GM10266 (cell line): ENCODE measurements at regions not wholly inside any gene's neighbourhood (a gene's known extent, or its start where the extent isn't known, plus 50 kb on each side); places are given as distances from the start of the nearest gene placed in this dataset.

Experiments
- DNase-seq: peaks from one replicate; pipeline ENCODE4 v3.0.0; 2012; ENCODE audit errors: extremely low spot score
- TF ChIP-seq, protein P1 (sequence below): IDR thresholded peaks from 2 replicates; pipeline ENCODE4 v1.5.1; 2012; ENCODE audit warnings: mild to moderate bottlenecking, low read depth; ENCODE audit not compliant: control insufficient read depth, insufficient read depth; ENCODE audit errors: missing control alignments

GRCh38 chr13:81396192-81396591, 1055.3 kb upstream of the SPRY2 start:
- DNase-seq: no peak
- TF ChIP-seq, protein P1, sequence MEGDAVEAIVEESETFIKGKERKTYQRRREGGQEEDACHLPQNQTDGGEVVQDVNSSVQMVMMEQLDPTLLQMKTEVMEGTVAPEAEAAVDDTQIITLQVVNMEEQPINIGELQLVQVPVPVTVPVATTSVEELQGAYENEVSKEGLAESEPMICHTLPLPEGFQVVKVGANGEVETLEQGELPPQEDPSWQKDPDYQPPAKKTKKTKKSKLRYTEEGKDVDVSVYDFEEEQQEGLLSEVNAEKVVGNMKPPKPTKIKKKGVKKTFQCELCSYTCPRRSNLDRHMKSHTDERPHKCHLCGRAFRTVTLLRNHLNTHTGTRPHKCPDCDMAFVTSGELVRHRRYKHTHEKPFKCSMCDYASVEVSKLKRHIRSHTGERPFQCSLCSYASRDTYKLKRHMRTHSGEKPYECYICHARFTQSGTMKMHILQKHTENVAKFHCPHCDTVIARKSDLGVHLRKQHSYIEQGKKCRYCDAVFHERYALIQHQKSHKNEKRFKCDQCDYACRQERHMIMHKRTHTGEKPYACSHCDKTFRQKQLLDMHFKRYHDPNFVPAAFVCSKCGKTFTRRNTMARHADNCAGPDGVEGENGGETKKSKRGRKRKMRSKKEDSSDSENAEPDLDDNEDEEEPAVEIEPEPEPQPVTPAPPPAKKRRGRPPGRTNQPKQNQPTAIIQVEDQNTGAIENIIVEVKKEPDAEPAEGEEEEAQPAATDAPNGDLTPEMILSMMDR: no peak

GRCh38 chr13:81395368-81395767, 1054.4 kb upstream of the SPRY2 start:
- no peak for DNase-seq
- TF ChIP-seq, protein P1: no peak

DNA sequence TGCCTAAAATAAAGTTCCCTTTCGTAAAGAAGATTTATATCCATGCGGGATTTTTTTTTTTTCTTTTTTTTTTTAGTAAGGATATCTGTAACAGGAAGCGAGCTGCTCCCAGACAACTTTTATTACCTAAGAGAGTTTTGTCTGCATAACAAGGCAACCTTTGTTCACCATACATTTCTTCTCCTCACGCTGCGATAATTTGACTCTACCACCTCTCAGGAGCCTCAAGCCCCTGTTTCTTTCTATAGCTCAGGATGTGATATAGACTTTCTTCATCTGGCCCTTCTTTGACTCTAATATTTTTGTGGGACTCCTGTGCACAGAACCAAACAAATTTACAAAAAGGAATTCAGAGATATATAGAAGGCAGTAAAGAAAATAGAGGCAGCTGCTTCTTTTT, 1053.7 kb upstream of the SPRY2 start:
- no peak for DNase-seq
- TF ChIP-seq, protein P1: no peak

GRCh38 chr13:81393721-81394120, 1052.8 kb upstream of the SPRY2 start:
- TF ChIP-seq, protein P1: no peak
- DNase-seq: no peak

DNA sequence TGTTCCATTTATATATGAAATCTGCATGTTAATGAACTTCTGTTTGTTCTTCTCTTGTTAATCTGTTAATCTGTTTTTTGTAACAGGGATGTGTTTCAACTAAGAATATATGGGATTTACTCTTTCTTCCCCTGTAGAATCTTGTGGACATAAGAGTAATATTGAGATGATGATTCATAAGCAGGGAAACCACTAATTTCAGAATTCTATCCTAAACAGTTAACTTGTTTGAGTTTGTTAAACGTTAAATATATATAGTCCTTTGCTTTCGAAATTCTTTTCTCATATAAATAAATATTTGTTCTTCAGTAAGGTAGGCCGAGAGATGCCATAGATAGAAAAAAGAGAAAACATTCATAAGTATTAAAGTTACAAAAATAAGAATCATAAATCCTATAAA, 1052.2 kb upstream of the SPRY2 start:
- TF ChIP-seq, protein P1: no peak
- DNase-seq: no peak

- TF ChIP-seq, protein P1: no peak
- DNase-seq: no peak
These were observed 1047.5 kb upstream of the SPRY2 start for GRCh38 chr13:81388400-81388799.

- no peak for DNase-seq
- TF ChIP-seq, protein P1: no peak
These were observed 1042.5 kb upstream of the SPRY2 start for GRCh38 chr13:81383444-81383843.
